Activated T-cell treated with anti-CD3 and anti-CD28 coated beads, Interleukin-2, amount 50 U/mL, for 48 hours (primary cell): ENCODE measurements at regions not wholly inside any gene's neighbourhood (a gene's known extent, or its start where the extent isn't known, plus 50 kb on each side); places are given as distances from the start of the nearest gene placed in this dataset.

Source experiments
- DNase-seq, 2 experiments: peaks; one replicate each; pipeline ENCODE4 v3.0.0-alpha.2; 2020

DNA sequence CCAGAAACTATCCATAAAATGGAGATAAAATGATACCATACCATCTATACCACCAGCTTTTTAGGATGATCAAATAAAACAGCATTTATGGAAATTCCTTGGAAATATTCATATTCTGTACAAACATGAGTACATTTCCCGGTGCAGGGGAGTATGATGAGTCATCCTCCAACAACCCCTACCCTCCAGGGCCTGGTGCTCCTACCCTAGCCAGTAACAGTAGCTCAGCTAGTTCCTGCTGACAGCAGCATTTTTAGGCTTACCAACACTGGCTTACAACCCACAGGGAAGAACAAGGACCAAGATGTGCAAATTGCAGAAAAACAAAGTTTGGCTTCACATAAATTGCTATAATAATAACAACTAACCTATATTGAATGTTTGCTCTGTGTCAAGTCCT, 406.2 kb upstream of the CADM1 start:
- no peak for DNase-seq

- no peak for DNase-seq
These were observed 402.0 kb upstream of the CADM1 start for GRCh38 chr11:115906171-115906570.

- no peak for DNase-seq
These were observed 401.3 kb upstream of the CADM1 start for GRCh38 chr11:115905341-115906000.

GRCh38 chr11:115903179-115903578, 399.0 kb upstream of the CADM1 start:
- DNase-seq, result no peak

GRCh38 chr11:115901069-115901468, 396.9 kb upstream of the CADM1 start:
- DNase-seq, result no peak

DNA sequence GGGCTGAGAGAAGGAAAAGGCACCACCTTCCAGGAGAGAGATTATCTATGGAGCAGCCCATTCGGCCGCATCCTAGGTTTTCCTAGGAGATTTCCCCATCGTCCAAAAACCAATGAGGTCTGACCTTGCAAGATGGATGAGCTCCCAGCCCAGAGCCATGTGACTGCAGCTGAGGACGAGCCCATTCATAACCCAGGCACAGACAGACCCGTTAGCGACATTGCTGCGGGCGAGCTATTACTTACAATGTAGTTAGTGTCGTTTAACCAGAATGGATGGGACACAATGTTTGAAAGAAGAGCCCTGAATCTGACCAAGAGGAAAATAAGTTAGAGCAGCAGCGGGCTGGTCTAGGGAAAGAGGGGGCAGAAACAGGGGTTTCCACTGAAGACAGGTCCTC, 395.9 kb upstream of the CADM1 start:
- DNase-seq, result no peak

DNA sequence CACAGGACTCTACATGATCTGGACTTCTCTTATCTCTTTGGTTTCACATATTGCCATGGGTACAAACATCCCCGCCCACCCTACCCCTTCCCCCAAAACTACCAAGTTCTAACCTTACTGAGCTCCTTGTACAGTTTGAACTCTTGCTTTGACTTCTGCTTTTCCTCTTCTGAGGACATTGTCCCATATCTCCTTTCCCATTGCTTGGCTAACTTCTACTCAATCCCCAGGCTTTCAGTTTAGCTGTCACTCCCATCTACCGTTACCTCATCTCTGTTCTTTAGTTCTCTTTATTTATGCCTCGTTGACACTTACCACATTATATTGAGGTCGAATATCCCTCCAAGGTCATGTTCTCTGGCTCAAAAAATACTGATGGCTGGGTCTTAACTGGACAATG, 393.5 kb upstream of the CADM1 start:
- DNase-seq, result no peak

- no peak for DNase-seq
These were observed 391.9 kb upstream of the CADM1 start for GRCh38 chr11:115896084-115896483.

- DNase-seq, result no peak
These were observed 391.4 kb upstream of the CADM1 start for GRCh38 chr11:115895594-115895993.

- DNase-seq, result no peak
These were observed 390.0 kb upstream of the CADM1 start for GRCh38 chr11:115894176-115894575.

DNA sequence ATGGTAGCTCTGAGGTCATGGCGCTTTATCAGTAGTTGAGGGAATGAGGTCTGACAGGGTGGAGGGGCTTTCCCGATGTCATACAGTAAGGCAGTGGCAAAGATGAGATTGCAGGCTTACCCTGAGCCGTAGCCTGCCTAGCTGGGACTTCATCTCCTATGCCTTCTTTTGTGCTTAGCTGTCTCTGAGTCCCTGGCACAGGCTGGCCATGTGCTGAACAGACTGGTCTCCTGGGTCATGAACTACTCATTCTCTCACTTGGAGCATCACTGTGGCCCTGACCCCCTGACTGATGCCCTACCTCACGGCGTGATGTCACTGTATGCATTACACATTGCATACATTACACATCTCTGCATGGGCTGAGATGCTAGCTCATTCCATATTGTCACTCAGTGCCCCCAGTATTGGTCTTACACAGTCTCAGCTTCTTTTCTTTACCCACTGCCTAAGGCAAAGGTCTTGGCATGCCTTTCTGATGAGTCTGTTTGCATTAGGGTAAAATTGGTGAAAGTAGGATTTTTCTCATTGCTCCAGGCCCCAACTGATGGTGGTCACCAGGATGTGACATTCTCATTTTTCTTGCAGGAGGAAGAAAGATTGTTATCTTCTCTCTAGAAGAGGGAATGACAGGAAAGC, 389.4 kb upstream of the CADM1 start:
- no peak for DNase-seq

DNA sequence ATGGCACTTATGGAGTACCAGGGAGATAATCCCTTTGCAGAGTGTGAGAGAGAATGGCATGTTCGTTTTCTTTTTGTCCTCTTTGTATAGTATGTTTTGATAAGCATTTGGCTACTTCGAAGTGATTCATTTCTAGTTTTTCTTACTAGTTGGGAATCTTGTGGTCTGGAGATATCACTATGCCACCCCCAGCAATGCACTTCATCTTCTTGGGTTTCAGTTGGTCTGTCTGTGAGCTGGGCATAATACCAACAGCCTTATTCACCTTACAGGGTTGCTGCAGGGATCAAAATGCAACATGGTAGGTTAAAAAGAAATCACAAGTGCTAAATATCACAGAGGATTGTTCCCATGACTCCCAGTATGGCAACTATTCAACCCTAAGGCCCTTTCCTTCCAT, 387.8 kb upstream of the CADM1 start:
- DNase-seq, result no peak

- no peak for DNase-seq
These were observed 387.4 kb upstream of the CADM1 start for GRCh38 chr11:115891581-115891980.

GRCh38 chr11:115890500-115890899, 386.3 kb upstream of the CADM1 start:
- DNase-seq, result no peak

GRCh38 chr11:115889712-115890111, 385.5 kb upstream of the CADM1 start:
- DNase-seq, result no peak

DNA sequence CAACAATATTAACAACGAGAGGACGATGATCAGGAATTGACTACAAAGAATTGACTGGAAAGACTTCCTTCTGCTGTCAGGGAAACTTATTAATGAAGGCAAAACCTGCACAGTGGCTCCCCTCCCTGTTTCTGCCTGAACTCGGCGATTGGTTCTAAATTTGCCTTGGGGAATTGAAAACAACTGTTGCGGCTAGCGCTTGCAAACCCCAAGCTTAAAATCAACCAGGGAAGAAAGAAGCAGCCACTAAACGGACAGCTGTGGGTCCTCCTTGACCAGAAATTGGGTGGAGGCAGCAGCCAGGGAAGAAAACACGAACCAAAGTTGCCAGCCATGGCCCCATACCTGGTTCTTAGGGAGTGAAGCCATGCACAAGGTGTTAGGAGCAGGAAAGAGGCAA, 383.5 kb upstream of the CADM1 start:
- no peak for DNase-seq

DNA sequence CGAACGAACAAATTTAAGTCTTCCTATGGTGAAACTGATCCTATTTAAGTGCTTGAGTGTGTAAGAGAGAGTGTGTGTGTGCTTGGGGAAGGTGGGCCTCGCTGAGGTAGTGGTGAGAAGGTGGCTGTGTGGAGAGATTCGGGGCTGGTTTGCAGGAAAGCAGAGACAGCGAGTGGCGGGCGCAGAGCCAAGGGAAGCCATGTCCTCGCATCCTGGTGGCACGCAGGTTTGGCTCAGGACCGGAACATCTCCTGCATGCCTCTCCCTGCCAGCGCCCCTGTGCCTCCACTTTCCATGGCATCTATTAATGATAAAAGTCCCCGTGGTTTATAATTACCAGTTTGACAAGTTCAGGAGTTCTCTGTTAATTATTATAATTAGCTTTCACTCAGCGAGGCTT, 383.1 kb upstream of the CADM1 start:
- no peak for DNase-seq

DNA sequence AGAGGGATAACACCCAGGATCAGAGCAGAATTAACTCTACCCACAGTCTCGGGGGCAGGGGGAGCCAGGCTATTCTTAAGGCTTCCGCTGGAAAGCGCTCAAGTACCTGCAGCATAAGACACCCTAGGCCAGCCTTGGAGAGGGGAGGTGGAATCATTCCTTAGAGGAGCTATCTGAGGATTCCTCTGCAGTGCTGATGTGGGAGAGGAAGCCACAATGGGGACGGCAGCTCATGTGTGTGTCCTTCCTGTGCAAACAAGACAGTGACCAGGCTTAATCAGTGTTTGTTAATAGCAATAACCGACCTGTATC, 382.2 kb upstream of the CADM1 start:
- no peak for DNase-seq

DNA sequence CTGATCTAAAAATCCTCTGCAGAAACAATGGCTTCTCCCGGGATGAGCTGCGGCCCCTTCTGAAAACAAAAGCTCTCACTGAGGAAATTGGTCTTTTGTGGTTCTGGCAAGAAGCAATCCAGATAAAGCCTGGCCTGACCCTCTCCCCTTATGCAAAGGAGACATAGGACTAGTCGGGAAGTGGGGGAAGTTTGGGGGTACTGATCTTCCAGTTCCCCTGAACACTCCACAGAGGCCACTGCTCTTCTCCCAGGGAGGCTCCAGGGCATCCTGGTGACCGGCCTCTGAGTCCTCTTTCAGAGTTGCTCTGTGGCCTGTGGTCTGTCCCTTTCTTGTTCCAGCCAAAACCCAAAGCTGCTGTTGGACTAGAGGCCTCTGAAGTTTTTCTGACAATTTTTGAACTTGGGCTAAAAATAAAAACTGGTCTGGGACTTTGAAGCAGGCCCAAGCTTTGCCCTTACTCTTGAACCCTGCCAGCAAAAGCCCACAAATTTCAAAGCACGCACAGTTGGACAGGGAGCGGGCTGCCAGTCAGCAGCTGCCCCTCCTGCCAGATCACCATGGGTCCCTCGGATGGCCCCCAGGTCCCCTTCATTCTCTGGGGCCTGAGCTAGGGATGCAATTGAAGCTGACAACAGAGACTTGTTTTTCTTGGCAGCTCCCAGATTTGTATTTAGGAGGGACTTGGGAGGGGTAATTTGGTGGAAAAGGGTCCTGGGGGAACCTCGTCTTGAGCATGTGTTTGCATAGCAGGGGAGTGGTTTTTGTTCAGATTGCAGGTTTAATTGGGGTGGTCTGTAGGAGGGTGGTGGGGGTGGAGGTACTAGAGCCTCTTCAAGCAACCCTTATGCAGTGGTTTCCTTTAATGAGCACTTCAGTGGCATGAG, 381.6 kb upstream of the CADM1 start:
- no peak for DNase-seq

DNA sequence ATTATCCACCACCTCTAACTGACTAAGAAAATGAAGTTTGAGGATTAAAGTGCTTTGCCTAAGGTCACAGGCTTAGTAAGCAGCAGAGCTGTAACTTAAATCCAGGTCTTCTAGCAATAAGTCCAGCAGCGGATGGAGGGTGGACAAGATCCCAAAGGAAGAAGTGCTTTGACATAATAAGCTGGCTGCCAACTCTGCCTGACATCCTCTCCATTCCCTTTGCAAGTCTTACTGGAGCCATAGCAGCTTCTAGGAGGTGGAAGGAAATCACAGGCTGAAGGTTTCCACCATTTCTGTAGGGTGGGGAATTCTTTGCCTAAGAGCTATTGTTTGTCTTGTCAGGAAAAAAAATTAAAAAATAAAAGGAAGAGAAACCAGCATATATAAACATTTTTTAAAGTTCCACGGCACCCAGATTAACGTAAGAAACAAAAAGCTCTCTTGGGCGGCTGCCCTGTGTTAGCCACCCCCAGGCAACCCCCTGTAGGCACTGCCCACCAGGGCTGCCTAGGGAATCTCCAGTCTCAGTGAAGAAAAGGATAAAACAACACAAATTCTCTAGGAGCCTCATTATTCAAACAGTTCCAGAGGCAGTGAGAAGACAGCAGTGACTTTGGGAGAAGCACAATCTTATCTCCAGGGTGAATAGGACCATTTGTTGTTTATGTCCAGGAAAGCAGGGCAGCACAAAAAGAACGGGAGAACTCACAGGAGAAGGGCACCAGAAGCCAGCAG, 380.8 kb upstream of the CADM1 start:
- DNase-seq, result no peak

GRCh38 chr11:115874843-115875242, 370.6 kb upstream of the CADM1 start:
- no peak for DNase-seq

DNA sequence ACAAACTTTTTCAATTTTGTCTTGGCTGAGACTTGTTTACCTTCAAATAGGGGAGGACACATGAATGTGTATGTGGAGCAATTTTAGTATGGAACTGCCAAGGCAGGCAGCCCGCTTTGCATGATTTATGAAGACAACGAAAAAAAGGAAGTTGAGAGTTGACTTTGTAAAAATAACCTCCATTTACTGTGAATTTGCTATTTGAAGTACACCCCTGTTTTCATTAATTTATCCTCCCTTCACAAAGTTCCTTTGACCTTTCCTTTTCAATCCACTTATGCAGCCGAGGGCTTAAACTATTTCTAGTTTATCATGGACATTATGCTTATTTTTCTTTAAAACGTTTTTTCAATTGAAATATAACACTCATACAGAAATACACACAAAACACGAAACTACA, 369.6 kb upstream of the CADM1 start:
- no peak for DNase-seq

GRCh38 chr11:115872416-115872815, 368.2 kb upstream of the CADM1 start:
- no peak for DNase-seq
